Liver (tissue), 8 donors: ENCODE measurements at regions not wholly inside any gene's neighbourhood (a gene's known extent, or its start where the extent isn't known, plus 50 kb on each side); places are given as distances from the start of the nearest gene placed in this dataset.

Experiments
- DNase-seq: peaks from one replicate; pipeline ENCODE4 v3.0.0-alpha.2; 2017; ENCODE audit warnings: low spot score
- H3K27ac ChIP-seq, 2 donors: one replicate each; pipeline ENCODE4 v1.7.0; 2013; ENCODE audit warnings: inconsistent platforms in 2 of 2, low read length in 2 of 2, control low read depth in 1 of 2, low read depth in 1 of 2, mild to moderate bottlenecking in 1 of 2
- H3K27me3 ChIP-seq, 4 donors: one replicate each; pipeline versions ENCODE4 v1.6.1 to v1.7.0; 2013; ENCODE audit warnings: low read length in 3 of 4, inconsistent platforms in 1 of 4, mild to moderate bottlenecking in 1 of 4, moderate library complexity in 1 of 4; ENCODE audit not compliant: control insufficient read depth in 4 of 4, insufficient read depth in 4 of 4
- H3K36me3 ChIP-seq, 4 donors: one replicate each; pipeline versions ENCODE4 v1.6.1 to v1.7.0; 2013; ENCODE audit warnings: low read length in 3 of 4, mild to moderate bottlenecking in 3 of 4, low read depth in 1 of 4, moderate library complexity in 1 of 4; ENCODE audit not compliant: control insufficient read depth in 4 of 4, insufficient read depth in 3 of 4
- H3K4me1 ChIP-seq, 4 donors: one replicate each; pipeline versions ENCODE4 v1.6.1 to v1.7.0; 2013; ENCODE audit warnings: low read length in 3 of 4, mild to moderate bottlenecking in 3 of 4, moderate library complexity in 1 of 4; ENCODE audit not compliant: control insufficient read depth in 4 of 4, insufficient read depth in 4 of 4
- H3K4me3 ChIP-seq, 3 donors: one replicate each; pipeline versions ENCODE4 v1.6.1 to v1.7.0; 2013; ENCODE audit warnings: low read length in 3 of 3, control low read depth in 1 of 3, low read depth in 1 of 3, mild to moderate bottlenecking in 1 of 3
- H3K9ac ChIP-seq, 2 donors: one replicate each; pipeline ENCODE4 v1.7.0; 2013; ENCODE audit warnings: low read length in 2 of 2, mild to moderate bottlenecking in 2 of 2, moderate library complexity in 2 of 2, control low read depth in 1 of 2, low read depth in 1 of 2
- H3K9me3 ChIP-seq, 4 donors: one replicate each; pipeline versions ENCODE4 v1.6.1 to v1.7.0; 2013; ENCODE audit warnings: low read length in 3 of 4; ENCODE audit not compliant: control insufficient read depth in 4 of 4
- EGR1 ChIP-seq, 2 donors: IDR thresholded peaks; 2 replicates each; pipeline ENCODE4 v1.6.1; 2016 to 2018; ENCODE audit warnings: antibody characterized with exemption in 2 of 2, low read depth in 2 of 2
- FOXA1 ChIP-seq: IDR thresholded peaks from 2 replicates; pipeline ENCODE4 v1.6.1; 2016; ENCODE audit warnings: antibody characterized with exemption
- FOXA2 ChIP-seq: IDR thresholded peaks from 2 replicates; pipeline ENCODE4 v1.6.1; 2016; ENCODE audit warnings: antibody characterized with exemption
- HNF4A ChIP-seq, 2 donors: conservative IDR thresholded peaks; 2 replicates each; pipeline ENCODE4 v1.6.1; 2016; ENCODE audit warnings: antibody characterized with exemption in 2 of 2, mild to moderate bottlenecking in 2 of 2
- SP1 ChIP-seq: IDR thresholded peaks from 2 replicates; pipeline ENCODE4 v1.6.1; 2018; ENCODE audit warnings: antibody characterized with exemption, mild to moderate bottlenecking
- WGBS: extraction: QIAGEN DNeasy Blood & Tissue Kit; methylation state at CpG from one replicate; pipeline ENCODE4 v1.1.7; 2013; 5-methylcytosine and 5-hydroxymethylcytosine counted together
- TF ChIP-seq, protein P1 (sequence below): fragments of 150-350 bp; IDR thresholded peaks from 2 replicates; pipeline ENCODE4 v1.5.1; 2017; ENCODE audit warnings: improper control_type of control experiment, low read depth, low read length; ENCODE audit not compliant: missing input control
- TF ChIP-seq, protein P2 (sequence below): IDR thresholded peaks from 2 replicates; pipeline ENCODE4 v1.6.1; 2016; ENCODE audit warnings: antibody characterized with exemption
- donor health status: healthy.
- donor health status: healthy.
- donor health status: healthy.
- donor health status: healthy.
- donor health status: healthy.

DNA sequence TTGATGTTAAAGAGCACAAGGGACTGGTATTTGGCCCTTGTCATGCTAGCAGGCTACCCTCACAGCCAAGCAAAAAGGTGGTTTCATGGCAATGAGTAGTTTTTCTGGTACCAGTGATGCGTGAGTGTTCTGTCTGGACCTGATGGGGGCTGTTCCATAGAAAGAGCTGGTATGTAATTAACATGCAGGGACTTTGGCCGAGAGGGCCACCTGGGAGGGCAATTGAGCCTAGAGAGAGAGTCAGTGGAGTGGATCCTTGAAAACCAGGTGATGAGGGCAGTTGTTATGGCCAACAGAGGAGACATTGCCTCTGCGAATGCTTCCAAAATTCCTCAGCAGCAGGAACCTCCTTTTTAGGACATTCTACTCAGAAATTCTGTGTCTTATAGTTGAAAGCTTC is 383.3 kb downstream of the PSAT1 start:
- 73% methylated on average over 3 of the region's 3 CpGs for WGBS

GRCh38 chr9:78682216-78682615 is 385.3 kb downstream of the PSAT1 start:
- 40% methylated on average over 5 of the region's 5 CpGs for WGBS
- H3K4me3 ChIP-seq: no peak overlapping the region
- TF ChIP-seq, protein P1, sequence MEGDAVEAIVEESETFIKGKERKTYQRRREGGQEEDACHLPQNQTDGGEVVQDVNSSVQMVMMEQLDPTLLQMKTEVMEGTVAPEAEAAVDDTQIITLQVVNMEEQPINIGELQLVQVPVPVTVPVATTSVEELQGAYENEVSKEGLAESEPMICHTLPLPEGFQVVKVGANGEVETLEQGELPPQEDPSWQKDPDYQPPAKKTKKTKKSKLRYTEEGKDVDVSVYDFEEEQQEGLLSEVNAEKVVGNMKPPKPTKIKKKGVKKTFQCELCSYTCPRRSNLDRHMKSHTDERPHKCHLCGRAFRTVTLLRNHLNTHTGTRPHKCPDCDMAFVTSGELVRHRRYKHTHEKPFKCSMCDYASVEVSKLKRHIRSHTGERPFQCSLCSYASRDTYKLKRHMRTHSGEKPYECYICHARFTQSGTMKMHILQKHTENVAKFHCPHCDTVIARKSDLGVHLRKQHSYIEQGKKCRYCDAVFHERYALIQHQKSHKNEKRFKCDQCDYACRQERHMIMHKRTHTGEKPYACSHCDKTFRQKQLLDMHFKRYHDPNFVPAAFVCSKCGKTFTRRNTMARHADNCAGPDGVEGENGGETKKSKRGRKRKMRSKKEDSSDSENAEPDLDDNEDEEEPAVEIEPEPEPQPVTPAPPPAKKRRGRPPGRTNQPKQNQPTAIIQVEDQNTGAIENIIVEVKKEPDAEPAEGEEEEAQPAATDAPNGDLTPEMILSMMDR: no peak
- no peak for TF ChIP-seq FOXA1
- H3K9me3 ChIP-seq: no peaks in the 10 kb centered on the region
- no peak for DNase-seq
- no peaks in the 10 kb centered on the region for H3K4me1 ChIP-seq
- no peak overlapping the region for H3K9ac ChIP-seq
- no peaks in the 10 kb centered on the region for H3K36me3 ChIP-seq
- H3K27ac ChIP-seq: no peak overlapping the region
- no peaks in the 10 kb centered on the region for H3K27me3 ChIP-seq

More for the DNA sequence above, 383.3 kb downstream of the PSAT1 start:
- H3K4me1 ChIP-seq: no peaks in the 10 kb centered on the region
- no peak overlapping the region for H3K9ac ChIP-seq
- DNase-seq: no peak
- H3K27ac ChIP-seq: no peak overlapping the region
- TF ChIP-seq SP1 (no peak), EGR1 (IDR thresholded peaks at IDR 0.05; ENCODE audit: low read depth in 2 of 2) (no peak), FOXA2 (no peak)
- TF ChIP-seq, protein P2, sequence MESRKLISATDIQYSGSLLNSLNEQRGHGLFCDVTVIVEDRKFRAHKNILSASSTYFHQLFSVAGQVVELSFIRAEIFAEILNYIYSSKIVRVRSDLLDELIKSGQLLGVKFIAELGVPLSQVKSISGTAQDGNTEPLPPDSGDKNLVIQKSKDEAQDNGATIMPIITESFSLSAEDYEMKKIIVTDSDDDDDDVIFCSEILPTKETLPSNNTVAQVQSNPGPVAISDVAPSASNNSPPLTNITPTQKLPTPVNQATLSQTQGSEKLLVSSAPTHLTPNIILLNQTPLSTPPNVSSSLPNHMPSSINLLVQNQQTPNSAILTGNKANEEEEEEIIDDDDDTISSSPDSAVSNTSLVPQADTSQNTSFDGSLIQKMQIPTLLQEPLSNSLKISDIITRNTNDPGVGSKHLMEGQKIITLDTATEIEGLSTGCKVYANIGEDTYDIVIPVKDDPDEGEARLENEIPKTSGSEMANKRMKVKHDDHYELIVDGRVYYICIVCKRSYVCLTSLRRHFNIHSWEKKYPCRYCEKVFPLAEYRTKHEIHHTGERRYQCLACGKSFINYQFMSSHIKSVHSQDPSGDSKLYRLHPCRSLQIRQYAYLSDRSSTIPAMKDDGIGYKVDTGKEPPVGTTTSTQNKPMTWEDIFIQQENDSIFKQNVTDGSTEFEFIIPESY: no peak
- no peaks in the 10 kb centered on the region for H3K27me3 ChIP-seq
- no peak overlapping the region for H3K4me3 ChIP-seq
- H3K9me3 ChIP-seq: no peaks in the 10 kb centered on the region
- no peaks in the 10 kb centered on the region for H3K36me3 ChIP-seq

DNA sequence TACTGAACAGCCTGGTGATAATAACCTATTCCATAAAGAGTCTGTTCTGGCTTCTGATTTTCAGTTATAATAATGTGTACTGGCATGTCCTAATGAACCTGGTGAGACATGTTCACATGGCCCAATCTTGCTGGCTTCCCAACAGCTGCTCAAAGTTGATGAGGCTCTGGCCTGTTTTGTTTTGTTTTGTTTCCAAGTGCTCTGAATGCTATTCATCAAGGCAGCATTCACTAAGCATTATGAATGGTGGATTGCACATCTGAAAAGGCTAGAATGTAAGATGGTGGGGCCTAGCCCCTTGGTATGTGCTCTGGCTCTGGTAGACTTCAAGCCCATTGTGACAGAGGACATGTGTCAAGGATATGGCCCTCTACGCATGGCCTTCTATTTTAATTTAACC is 388.5 kb downstream of the PSAT1 start:
- Histone ChIP-seq H3K27ac (no peak overlapping the region), H3K4me1 (no peaks in the 10 kb centered on the region), H3K9me3 (no peaks in the 10 kb centered on the region), H3K4me3 (no peak overlapping the region), H3K9ac (no peak overlapping the region), H3K27me3 (no peaks in the 10 kb centered on the region), H3K36me3 (no peaks in the 10 kb centered on the region)
- DNase-seq: no peak
- 96% methylated on average over 1 of the region's 1 CpG for WGBS
- TF ChIP-seq HNF4A (conservative IDR thresholded peaks at IDR 0.05): no peak
- TF ChIP-seq, protein P1: no peak
